ENCODE measurements at regions not wholly inside any gene's neighbourhood (a gene's known extent, or its start where the extent isn't known, plus 50 kb on each side); places are given as distances from the start of the nearest gene placed in this dataset.
"Not testable (repeated sequence)": the region's sequence is repeated elsewhere in the genome, so short reads cannot be mapped to it uniquely, and the experiment has no call there.

- Histone ChIP-seq H3K9ac (ENCODE audit: low read depth, low read length) (no peak overlapping the region), H3K4me3 (ENCODE audit: low read length) (no peak overlapping the region), H3K4me1 (ENCODE audit: insufficient read depth, low read length) (no peaks in the 10 kb centered on the region), H3K9me3 (ENCODE audit: insufficient read depth, low read depth, low read length) (no peaks in the 10 kb centered on the region), H3K27me3 (ENCODE audit: insufficient read depth, low read length) (no peaks in the 10 kb centered on the region), H3K27ac (ENCODE audit: low read length) (no peak overlapping the region), H3K36me3 (ENCODE audit: insufficient read depth, low read depth, low read length) (no peaks in the 10 kb centered on the region)
Measured at GRCh38 chrX:45485719-45486118, 285.0 kb upstream of the DIPK2B start.

GRCh38 chrX:45479835-45480422 is 279.3 kb upstream of the DIPK2B start:
- H3K36me3 ChIP-seq (ENCODE audit: insufficient read depth, low read depth, low read length) = no peaks in the 10 kb centered on the region
- H3K4me1 ChIP-seq (ENCODE audit: insufficient read depth, low read length) = no peaks in the 10 kb centered on the region
- H3K9me3 ChIP-seq (ENCODE audit: insufficient read depth, low read depth, low read length) = no peaks in the 10 kb centered on the region
- H3K27me3 ChIP-seq (ENCODE audit: insufficient read depth, low read length) = no peaks in the 10 kb centered on the region
- no peak overlapping the region for H3K4me3 ChIP-seq (ENCODE audit: low read length)
- H3K27ac ChIP-seq (ENCODE audit: low read length) = no peak overlapping the region
- no peak overlapping the region for H3K9ac ChIP-seq (ENCODE audit: low read depth, low read length)

DNA sequence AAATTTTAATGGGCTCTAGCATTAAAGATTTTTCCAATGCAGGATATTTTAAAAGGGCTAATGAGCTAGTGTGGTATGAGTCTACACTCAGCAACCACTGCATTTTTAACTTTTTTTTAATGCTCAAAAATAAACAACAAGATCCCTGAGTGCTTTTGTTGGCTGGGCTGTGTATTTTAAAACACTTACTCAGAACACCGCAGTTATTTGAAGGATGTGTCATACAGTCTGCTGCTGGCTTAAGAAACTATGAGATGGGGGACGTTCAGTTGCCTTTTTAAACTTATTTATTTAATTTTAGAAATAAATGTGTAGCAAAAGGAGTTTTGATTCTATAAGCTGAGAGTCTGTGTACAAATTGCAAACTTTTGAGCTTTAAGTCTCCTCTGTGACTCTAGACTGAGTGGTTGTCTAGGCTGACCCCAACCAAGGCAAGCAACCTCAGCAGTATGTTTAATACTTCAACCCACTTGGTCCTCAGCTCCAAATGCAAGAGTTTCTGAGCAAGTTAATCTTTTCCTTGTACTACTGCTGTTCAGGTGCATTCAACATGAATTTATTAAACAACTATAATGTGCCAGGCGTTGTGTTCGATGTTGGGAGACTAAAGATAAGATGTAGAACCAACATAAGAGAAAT is 278.6 kb upstream of the DIPK2B start:
- no peak overlapping the region for H3K9ac ChIP-seq (ENCODE audit: low read depth, low read length)
- H3K4me3 ChIP-seq (ENCODE audit: low read length) = no peak overlapping the region
- no peaks in the 10 kb centered on the region for H3K4me1 ChIP-seq (ENCODE audit: insufficient read depth, low read length)
- H3K27ac ChIP-seq (ENCODE audit: low read length) = no peak overlapping the region
- H3K9me3 ChIP-seq (ENCODE audit: insufficient read depth, low read depth, low read length) = no peaks in the 10 kb centered on the region
- no peaks in the 10 kb centered on the region for H3K36me3 ChIP-seq (ENCODE audit: insufficient read depth, low read depth, low read length)
- H3K27me3 ChIP-seq (ENCODE audit: insufficient read depth, low read length) = no peaks in the 10 kb centered on the region

DNA sequence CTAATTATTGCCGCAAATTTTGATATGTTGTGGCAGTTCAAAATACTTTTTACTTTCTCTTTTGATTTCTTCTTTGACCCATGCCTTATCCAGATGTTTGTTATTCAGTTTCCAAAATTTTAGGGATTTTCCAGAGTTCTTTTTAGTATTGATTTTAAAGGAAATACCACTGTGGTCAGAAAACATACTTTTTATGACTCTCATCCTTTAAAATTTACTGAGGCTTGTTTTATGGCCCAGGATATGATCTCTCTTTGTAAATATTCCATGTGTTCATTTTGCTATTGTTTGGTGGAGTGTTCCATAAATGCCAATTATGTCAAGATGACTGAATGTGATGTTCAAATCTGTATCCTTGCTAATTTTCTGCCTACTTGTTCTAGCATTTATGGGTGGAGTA is 272.3 kb upstream of the DIPK2B start:
- Histone ChIP-seq H3K4me3 (ENCODE audit: low read length) (no peak overlapping the region), H3K4me1 (ENCODE audit: insufficient read depth, low read length) (no peaks in the 10 kb centered on the region), H3K27ac (ENCODE audit: low read length) (no peak overlapping the region), H3K27me3 (ENCODE audit: insufficient read depth, low read length) (no peaks in the 10 kb centered on the region), H3K9me3 (ENCODE audit: insufficient read depth, low read depth, low read length) (peaks cover 6% of the 10 kb centered on the region), H3K9ac (ENCODE audit: low read depth, low read length) (no peak overlapping the region), H3K36me3 (ENCODE audit: insufficient read depth, low read depth, low read length) (no peaks in the 10 kb centered on the region)

DNA sequence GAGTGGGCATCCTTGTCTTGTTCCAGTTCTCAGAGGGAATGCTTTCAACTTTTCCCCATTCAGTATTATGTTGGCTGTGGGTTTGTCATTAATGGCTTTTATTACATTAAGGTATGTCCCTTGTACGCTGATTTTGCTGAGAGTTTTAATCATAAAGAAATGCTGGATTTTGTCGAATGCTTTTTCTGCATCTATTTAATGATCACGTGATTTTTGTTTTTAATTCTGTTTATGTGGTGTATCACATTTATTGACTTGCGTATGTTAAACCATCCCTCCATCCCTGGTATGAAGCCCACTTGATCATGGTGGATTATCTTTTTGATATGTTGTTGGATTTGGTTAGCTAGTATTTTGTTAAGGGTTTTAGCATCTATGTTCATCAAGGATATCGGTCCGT is 266.9 kb upstream of the DIPK2B start:
- H3K4me1 ChIP-seq (ENCODE audit: insufficient read depth, low read length); H3K36me3 ChIP-seq (ENCODE audit: insufficient read depth, low read depth, low read length); H3K4me3 ChIP-seq (ENCODE audit: low read length); H3K27ac ChIP-seq (ENCODE audit: low read length); H3K27me3 ChIP-seq (ENCODE audit: insufficient read depth, low read length); H3K9ac ChIP-seq (ENCODE audit: low read depth, low read length); H3K9me3 ChIP-seq (ENCODE audit: insufficient read depth, low read depth, low read length): not testable (repeated sequence)

DNA sequence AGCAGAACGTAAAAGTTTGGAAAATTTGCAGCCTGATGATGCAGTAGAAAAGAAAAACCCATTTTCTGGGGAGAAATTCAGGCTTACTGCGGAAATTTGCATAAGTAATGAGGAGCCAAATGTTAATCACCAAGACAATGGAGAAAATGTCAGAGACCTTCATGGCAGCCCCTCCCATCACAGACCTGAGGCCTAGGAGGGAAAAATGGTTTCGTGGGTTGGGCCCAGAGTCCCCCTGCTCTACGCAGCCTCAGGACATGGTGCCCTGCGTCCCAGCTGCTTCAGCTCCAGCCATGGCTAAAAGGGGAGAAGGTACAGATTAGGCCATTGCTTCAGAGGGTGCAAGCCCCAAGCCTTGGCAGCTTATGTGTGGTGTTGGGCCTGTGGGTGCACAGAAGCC is 255.1 kb upstream of the DIPK2B start:
- peaks cover 12% of the 10 kb centered on the region for H3K4me1 ChIP-seq (ENCODE audit: insufficient read depth, low read length)
- H3K27me3 ChIP-seq (ENCODE audit: insufficient read depth, low read length); H3K9ac ChIP-seq (ENCODE audit: low read depth, low read length); H3K4me3 ChIP-seq (ENCODE audit: low read length); H3K27ac ChIP-seq (ENCODE audit: low read length); H3K36me3 ChIP-seq (ENCODE audit: insufficient read depth, low read depth, low read length); H3K9me3 ChIP-seq (ENCODE audit: insufficient read depth, low read depth, low read length): not testable (repeated sequence)

DNA sequence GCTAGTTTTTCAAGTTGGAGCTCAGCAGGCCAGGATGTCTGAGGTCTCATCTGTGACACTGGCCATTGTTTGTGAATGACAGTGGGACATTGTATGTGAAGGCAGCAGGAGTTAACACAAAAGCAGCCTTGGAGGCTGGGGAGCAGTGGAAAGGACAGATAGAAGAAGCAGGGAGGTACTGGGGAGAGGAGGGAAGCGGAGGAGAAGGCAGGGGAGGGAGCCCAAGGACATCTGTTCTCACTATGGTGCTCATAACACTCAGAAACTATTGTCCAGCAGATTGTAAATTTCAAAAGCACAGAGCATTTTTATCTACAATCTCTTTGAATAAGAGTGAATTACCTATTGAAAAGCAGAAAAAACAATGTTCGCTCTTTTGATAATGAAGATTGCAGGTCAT is 253.6 kb upstream of the DIPK2B start:
- no peaks in the 10 kb centered on the region for H3K36me3 ChIP-seq (ENCODE audit: insufficient read depth, low read depth, low read length)
- H3K9ac ChIP-seq (ENCODE audit: low read depth, low read length) = no peak overlapping the region
- no peak overlapping the region for H3K4me3 ChIP-seq (ENCODE audit: low read length)
- H3K27me3 ChIP-seq (ENCODE audit: insufficient read depth, low read length) = no peaks in the 10 kb centered on the region
- H3K27ac ChIP-seq (ENCODE audit: low read length) = no peak overlapping the region
- peaks cover 12% of the 10 kb centered on the region for H3K4me1 ChIP-seq (ENCODE audit: insufficient read depth, low read length)
- no peaks in the 10 kb centered on the region; the same call in 1 of the 2 replicates for H3K9me3 ChIP-seq (ENCODE audit: insufficient read depth, low read depth, low read length)

DNA sequence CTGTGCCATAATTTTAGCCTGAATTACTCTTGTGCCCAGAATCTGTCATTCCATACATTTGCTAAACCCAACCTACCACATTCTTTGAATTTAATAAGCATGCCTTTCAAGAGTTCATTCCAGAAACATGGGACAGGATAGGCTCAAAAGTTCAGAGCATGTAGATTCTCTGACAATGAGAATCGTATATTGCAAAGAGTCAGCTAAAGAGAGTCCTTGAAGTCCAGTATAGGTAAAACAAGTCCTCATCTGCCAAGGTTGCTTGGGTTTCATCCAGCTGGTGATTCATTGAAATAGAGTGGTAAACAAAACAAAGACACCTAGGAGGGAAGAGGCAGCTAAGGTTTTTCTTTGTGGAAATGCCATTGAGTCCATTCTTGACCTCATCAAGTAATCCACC is 249.3 kb upstream of the DIPK2B start:
- Histone ChIP-seq H3K9ac (ENCODE audit: low read depth, low read length) (no peak overlapping the region), H3K4me3 (ENCODE audit: low read length) (no peak overlapping the region), H3K27me3 (ENCODE audit: insufficient read depth, low read length) (no peaks in the 10 kb centered on the region), H3K9me3 (ENCODE audit: insufficient read depth, low read depth, low read length) (no peaks in the 10 kb centered on the region), H3K4me1 (ENCODE audit: insufficient read depth, low read length) (peaks cover 11% of the 10 kb centered on the region), H3K36me3 (ENCODE audit: insufficient read depth, low read depth, low read length) (no peaks in the 10 kb centered on the region), H3K27ac (ENCODE audit: low read length) (no peak overlapping the region)

DNA sequence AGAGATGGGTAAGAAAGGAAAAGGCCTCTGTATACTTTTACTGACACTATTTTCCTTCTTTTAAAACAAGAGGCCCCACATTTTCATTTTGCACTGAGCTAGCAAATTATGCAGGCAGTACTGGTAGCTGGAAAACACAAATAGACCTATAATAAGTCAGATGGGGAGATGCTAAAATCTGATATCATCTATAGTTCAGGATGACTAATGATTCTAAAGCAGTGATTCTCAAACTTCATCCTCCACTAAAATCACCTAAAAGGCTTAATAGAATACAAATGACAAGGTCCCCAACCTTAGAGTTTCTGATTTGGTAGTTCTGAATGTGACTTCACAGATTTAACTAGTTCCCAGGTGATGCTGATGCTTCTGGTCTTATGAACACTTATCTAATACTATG is 247.3 kb upstream of the DIPK2B start:
- no peak overlapping the region for H3K4me3 ChIP-seq (ENCODE audit: low read length)
- no peaks in the 10 kb centered on the region for H3K27me3 ChIP-seq (ENCODE audit: insufficient read depth, low read length)
- H3K36me3 ChIP-seq (ENCODE audit: insufficient read depth, low read depth, low read length) = no peaks in the 10 kb centered on the region
- H3K9me3 ChIP-seq (ENCODE audit: insufficient read depth, low read depth, low read length) = no peaks in the 10 kb centered on the region
- no peak overlapping the region for H3K27ac ChIP-seq (ENCODE audit: low read length)
- H3K9ac ChIP-seq (ENCODE audit: low read depth, low read length) = no peak overlapping the region
- H3K4me1 ChIP-seq (ENCODE audit: insufficient read depth, low read length) = no peaks in the 10 kb centered on the region

- H3K36me3 ChIP-seq (ENCODE audit: insufficient read depth, low read depth, low read length) = no peaks in the 10 kb centered on the region
- H3K27me3 ChIP-seq (ENCODE audit: insufficient read depth, low read length) = no peaks in the 10 kb centered on the region
- H3K9me3 ChIP-seq (ENCODE audit: insufficient read depth, low read depth, low read length) = no peaks in the 10 kb centered on the region
- no peak overlapping the region for H3K9ac ChIP-seq (ENCODE audit: low read depth, low read length)
- no peak overlapping the region for H3K27ac ChIP-seq (ENCODE audit: low read length)
- H3K4me1 ChIP-seq (ENCODE audit: insufficient read depth, low read length) = no peaks in the 10 kb centered on the region
- H3K4me3 ChIP-seq (ENCODE audit: low read length) = no peak overlapping the region
Measured at GRCh38 chrX:45447331-45447730, 246.7 kb upstream of the DIPK2B start.

- H3K27ac ChIP-seq (ENCODE audit: low read length) = no peak overlapping the region
- no peak overlapping the region for H3K9ac ChIP-seq (ENCODE audit: low read depth, low read length)
- no peaks in the 10 kb centered on the region for H3K9me3 ChIP-seq (ENCODE audit: insufficient read depth, low read depth, low read length)
- H3K27me3 ChIP-seq (ENCODE audit: insufficient read depth, low read length) = no peaks in the 10 kb centered on the region
- no peak overlapping the region for H3K4me3 ChIP-seq (ENCODE audit: low read length)
- no peaks in the 10 kb centered on the region for H3K4me1 ChIP-seq (ENCODE audit: insufficient read depth, low read length)
- no peaks in the 10 kb centered on the region for H3K36me3 ChIP-seq (ENCODE audit: insufficient read depth, low read depth, low read length)
Measured at GRCh38 chrX:45445745-45446412, 245.2 kb upstream of the DIPK2B start.

DNA sequence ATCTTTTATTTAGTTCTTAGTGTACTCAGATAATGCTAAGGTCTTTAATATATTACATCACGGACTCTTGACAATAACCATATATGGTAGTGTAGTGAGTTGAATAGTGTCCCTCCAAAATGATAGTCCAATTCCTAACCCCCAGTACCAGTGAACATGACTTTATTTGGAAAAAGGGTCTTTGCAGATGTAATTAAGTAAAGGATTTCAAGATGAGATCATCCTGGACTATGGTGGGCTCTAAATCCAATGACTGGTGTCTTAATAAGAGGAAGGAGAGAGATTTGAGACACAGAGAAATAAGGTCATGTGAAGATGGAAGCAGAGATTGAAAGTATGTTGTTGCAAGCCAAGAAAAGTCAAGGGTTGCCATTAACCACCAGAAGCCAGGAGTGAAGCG is 236.5 kb upstream of the DIPK2B start:
- H3K27me3 ChIP-seq (ENCODE audit: insufficient read depth, low read length) = no peaks in the 10 kb centered on the region
- H3K9me3 ChIP-seq (ENCODE audit: insufficient read depth, low read depth, low read length) = no peaks in the 10 kb centered on the region
- H3K4me3 ChIP-seq (ENCODE audit: low read length) = no peak overlapping the region
- no peak overlapping the region for H3K27ac ChIP-seq (ENCODE audit: low read length)
- peaks cover 15% of the 10 kb centered on the region for H3K4me1 ChIP-seq (ENCODE audit: insufficient read depth, low read length)
- no peaks in the 10 kb centered on the region for H3K36me3 ChIP-seq (ENCODE audit: insufficient read depth, low read depth, low read length)
- H3K9ac ChIP-seq (ENCODE audit: low read depth, low read length) = no peak overlapping the region
